H9 (cell line): ENCODE measurements at regions not wholly inside any gene's neighbourhood (a gene's known extent, or its start where the extent isn't known, plus 50 kb on each side); places are given as distances from the start of the nearest gene placed in this dataset.

Source experiments
- DNase-seq: peaks from one replicate; pipeline ENCODE4 v3.0.0-alpha.2; 2017
- H2AFZ ChIP-seq: one replicate; pipeline ENCODE4 v1.6.1; 2013; ENCODE audit warnings: mild to moderate bottlenecking, low read length, control low read depth, moderate library complexity
- H2AK5ac ChIP-seq: 2 replicates; pipeline ENCODE4 v1.6.1; 2013; ENCODE audit warnings: low read length, control low read depth, mixed read lengths; ENCODE audit not compliant: insufficient read length
- H2BK120ac ChIP-seq: one replicate; pipeline ENCODE4 v1.6.1; 2013; ENCODE audit warnings: low read depth, mild to moderate bottlenecking, low read length, control low read depth, inconsistent platforms; ENCODE audit not compliant: poor library complexity, severe bottlenecking
- H2BK12ac ChIP-seq: 2 replicates; pipeline ENCODE4 v1.6.1; 2013; ENCODE audit warnings: low read length, control low read depth, mixed read lengths, low read depth; ENCODE audit not compliant: insufficient read length
- H2BK15ac ChIP-seq: 2 replicates; pipeline ENCODE4 v1.6.1; 2013; ENCODE audit warnings: low read depth, low read length, control low read depth
- H2BK20ac ChIP-seq: one replicate; pipeline ENCODE4 v1.6.1; 2013; ENCODE audit warnings: low read depth, mild to moderate bottlenecking, low read length, control low read depth, inconsistent platforms; ENCODE audit not compliant: poor library complexity, severe bottlenecking
- H2BK5ac ChIP-seq: 2 replicates; pipeline ENCODE4 v1.6.1; 2013; ENCODE audit warnings: low read length, control low read depth, mixed read lengths; ENCODE audit not compliant: insufficient read length
- H3K14ac ChIP-seq: 2 replicates; pipeline ENCODE4 v1.6.1; 2013; ENCODE audit warnings: low read length, control low read depth; ENCODE audit not compliant: insufficient read depth
- H3K18ac ChIP-seq: 2 replicates; pipeline ENCODE4 v1.6.1; 2013; ENCODE audit warnings: low read depth, mild to moderate bottlenecking, mixed read lengths, low read length, control low read depth; ENCODE audit not compliant: insufficient read length
- H3K23ac ChIP-seq: 2 replicates; pipeline ENCODE4 v1.6.1; 2013; ENCODE audit warnings: low read length, control low read depth, mixed read lengths, low read depth; ENCODE audit not compliant: insufficient read length
- H3K23me2 ChIP-seq: 2 replicates; pipeline ENCODE4 v1.6.1; 2013; ENCODE audit warnings: low read depth, mild to moderate bottlenecking, mixed read lengths, low read length, control low read depth; ENCODE audit not compliant: insufficient read length, poor library complexity, severe bottlenecking
- H3K27ac ChIP-seq: 2 replicates; pipeline ENCODE4 v1.5.1; 2013; ENCODE audit warnings: low read length, control low read depth, mixed read lengths, low read depth; ENCODE audit not compliant: insufficient read length
- H3K27me3 ChIP-seq: 2 replicates; pipeline ENCODE4 v1.6.1; 2013; ENCODE audit warnings: low read length, control low read depth, inconsistent platforms; ENCODE audit not compliant: insufficient read depth
- H3K4ac ChIP-seq: 2 replicates; pipeline ENCODE4 v1.6.1; 2013; ENCODE audit warnings: low read depth, mild to moderate bottlenecking, control low read depth, inconsistent platforms, low read length, moderate library complexity
- H3K4me1 ChIP-seq: 2 replicates; pipeline ENCODE4 v1.6.1; 2013; ENCODE audit warnings: low read length, control low read depth, inconsistent platforms; ENCODE audit not compliant: insufficient read depth
- H3K4me2 ChIP-seq: 2 replicates; pipeline ENCODE4 v1.6.1; 2013; ENCODE audit warnings: low read length, control low read depth, mixed read lengths; ENCODE audit not compliant: insufficient read length, insufficient read depth
- H3K56ac ChIP-seq: 2 replicates; pipeline ENCODE4 v1.6.1; 2013; ENCODE audit warnings: low read depth, mild to moderate bottlenecking, mixed read lengths, low read length, control low read depth; ENCODE audit not compliant: insufficient read length
- H3K79me1 ChIP-seq: 2 replicates; pipeline ENCODE4 v1.6.1; 2013; ENCODE audit warnings: low read depth, mild to moderate bottlenecking, moderate library complexity, low read length, control low read depth, inconsistent platforms; ENCODE audit not compliant: insufficient read depth, poor library complexity, severe bottlenecking
- H3K79me2 ChIP-seq: 2 replicates; pipeline ENCODE4 v1.6.1; 2013; ENCODE audit warnings: low read length, control low read depth, inconsistent platforms; ENCODE audit not compliant: insufficient read depth
- H3K9ac ChIP-seq: 2 replicates; pipeline ENCODE4 v1.6.1; 2013; ENCODE audit warnings: low read length, control low read depth, mixed read lengths; ENCODE audit not compliant: insufficient read length; ENCODE audit errors: extremely low read depth
- H3K9me3 ChIP-seq: one replicate; pipeline ENCODE4 v1.6.1; 2013; ENCODE audit warnings: low read depth, low read length, inconsistent platforms; ENCODE audit not compliant: control insufficient read depth
- H3T11ph ChIP-seq: one replicate; pipeline ENCODE4 v1.6.1; 2013; ENCODE audit warnings: mild to moderate bottlenecking, low read length, control low read depth, inconsistent platforms
- H4K20me1 ChIP-seq: one replicate; pipeline ENCODE4 v1.6.1; 2013; ENCODE audit not compliant: control insufficient read depth, insufficient read length, insufficient read depth
- H4K5ac ChIP-seq: 2 replicates; pipeline ENCODE4 v1.6.1; 2013; ENCODE audit warnings: low read depth, mild to moderate bottlenecking, mixed read lengths, low read length, control low read depth; ENCODE audit not compliant: insufficient read length
- H4K8ac ChIP-seq: replicated peaks from 2 replicates; pipeline ENCODE4 v1.6.1; 2013; ENCODE audit warnings: low read length, control low read depth, mixed read lengths, low read depth; ENCODE audit not compliant: insufficient read length
- H4K91ac ChIP-seq: 2 replicates; pipeline ENCODE4 v1.6.1; 2013; ENCODE audit warnings: low read depth, mild to moderate bottlenecking, moderate library complexity, mixed read lengths, low read length, control low read depth; ENCODE audit not compliant: insufficient read length
- H3K27ac Mint-ChIP-seq, 3 experiments: 2 replicates in 2 of 3; 3 replicates in 1 of 3; pipeline ENCODE4 v1.8.0; 2020 to 2021; ENCODE audit warnings: mixed read lengths in 3 of 3, mild to moderate bottlenecking in 1 of 3, moderate library complexity in 1 of 3
- H3K27me3 Mint-ChIP-seq: 2 replicates; pipeline ENCODE4 v1.8.0; 2021; ENCODE audit warnings: low read depth, mild to moderate bottlenecking, moderate library complexity, mixed read lengths
- H3K36me3 Mint-ChIP-seq, 3 experiments: 2 replicates in 2 of 3; 3 replicates in 1 of 3; pipeline ENCODE4 v1.8.0; 2020 to 2021; ENCODE audit warnings: low read depth in 3 of 3, mixed read lengths in 3 of 3; ENCODE audit not compliant: insufficient read depth in 1 of 3
- H3K4me1 Mint-ChIP-seq, 2 experiments: 2 replicates each; pipeline ENCODE4 v1.8.0; 2020; ENCODE audit warnings: mixed read lengths in 2 of 2
- H3K4me3 Mint-ChIP-seq, 2 experiments: 2 replicates in 1 of 2; 3 replicates in 1 of 2; pipeline ENCODE4 v1.8.0; 2020 to 2021; ENCODE audit warnings: mild to moderate bottlenecking in 2 of 2, mixed read lengths in 2 of 2, moderate library complexity in 1 of 2
- H3K9me3 Mint-ChIP-seq, 2 experiments: 2 replicates in 1 of 2; 3 replicates in 1 of 2; pipeline ENCODE4 v1.8.0; 2020; ENCODE audit warnings: mild to moderate bottlenecking in 2 of 2, mixed read lengths in 2 of 2, moderate library complexity in 1 of 2
- CTCF ChIP-seq: fragments of 200-600 bp; sonication (generic); conservative IDR thresholded peaks from 3 replicates; pipeline ENCODE4 v1.8.0; 2021; ENCODE audit warnings: antibody characterized with exemption, mild to moderate bottlenecking
- WGBS: extraction: QIAGEN DNeasy Blood & Tissue Kit; methylation state at CpG from one replicate; pipeline ENCODE4 v1.1.7; 2013; ENCODE audit warnings: missing lambda C conversion rate, low lambda C conversion rate, mixed read lengths; ENCODE audit not compliant: insufficient read length; ENCODE audit errors: extremely low coverage; 5-methylcytosine and 5-hydroxymethylcytosine counted together

GRCh38 chr4:137421796-137422195 is 110.5 kb downstream of the PCDH18 start:
- no peak overlapping the region for H3K4me3 Mint-ChIP-seq
- H3K9me3 Mint-ChIP-seq: no peaks in the 10 kb centered on the region; a peak in 2 of 5 replicates
- H3K4me1 Mint-ChIP-seq: peaks cover 3 to 4% of the 10 kb centered on the region in 2 experiments; a peak in 2 of 4 replicates
- Histone ChIP-seq H3K9ac (no peak overlapping the region), H2BK12ac (no peak overlapping the region), H3K79me1 (no peaks in the 10 kb centered on the region), H2AK5ac (no peak overlapping the region), H3K56ac (no peak overlapping the region), H3K27me3 (no peaks in the 10 kb centered on the region), H4K20me1 (no peaks in the 10 kb centered on the region), H2BK20ac (no peak overlapping the region), H3K27ac (no peak overlapping the region), H3K4ac (no peak overlapping the region), H4K91ac (no peak overlapping the region), H3K23me2 (no peaks in the 10 kb centered on the region), H2BK120ac (no peak overlapping the region), H3K4me2 (no peak overlapping the region), H3K18ac (no peak overlapping the region), H3K23ac (no peak overlapping the region), H3K4me1 (no peaks in the 10 kb centered on the region), H4K8ac (no peak overlapping the region), H3K79me2 (no peaks in the 10 kb centered on the region), H4K5ac (no peak overlapping the region), H3K14ac (no peak overlapping the region), H2BK5ac (no peak overlapping the region), H2AFZ (no peak overlapping the region), H3T11ph (no peak overlapping the region), H2BK15ac (no peak overlapping the region), H3K9me3 (no peaks in the 10 kb centered on the region)
- H3K27ac Mint-ChIP-seq: no peak overlapping the region
- DNase-seq: no peak
- WGBS: no CpG with 5 or more reads among the region's 8 CpGs
- no peaks in the 10 kb centered on the region for H3K27me3 Mint-ChIP-seq
- TF ChIP-seq CTCF: no peak
- peaks cover 0 to 14% (median 0%) of the 10 kb centered on the region in 3 experiments; a peak in 4 of 7 replicates for H3K36me3 Mint-ChIP-seq
